Transverse colon (tissue), 4 donors: ENCODE measurements at regions not wholly inside any gene's neighbourhood (a gene's known extent, or its start where the extent isn't known, plus 50 kb on each side); places are given as distances from the start of the nearest gene placed in this dataset.

Experiments used
- DNase-seq: peaks from one replicate; pipeline ENCODE4 v3.0.0-alpha.2; 2019
- H3K27ac ChIP-seq, 4 donors: fragments of 200-600 bp; sonication (generic); 2 replicates each; pipeline ENCODE4 v1.5.1; 2016 to 2018; ENCODE audit warnings: inconsistent platforms in 4 of 4
- H3K27me3 ChIP-seq: fragments of 200-600 bp; sonication (generic); 2 replicates; pipeline ENCODE4 v1.5.1; 2017; ENCODE audit warnings: inconsistent platforms
- H3K36me3 ChIP-seq, 4 donors: fragments of 200-600 bp; sonication (generic); 2 replicates each; pipeline ENCODE4 v1.5.1; 2017 to 2019; ENCODE audit warnings: inconsistent platforms in 4 of 4
- H3K4me1 ChIP-seq, 4 donors: fragments of 200-600 bp; sonication (generic); 2 replicates each; pipeline ENCODE4 v1.5.1; 2017 to 2020; ENCODE audit warnings: inconsistent platforms in 4 of 4
- H3K4me3 ChIP-seq, 4 donors: fragments of 200-600 bp; sonication (generic); 1 replicate in 1 of 4; 2 replicates in 3 of 4; pipeline versions ENCODE4 v1.5.1 to v1.6.1; 2017 to 2019; ENCODE audit warnings: inconsistent platforms in 4 of 4
- H3K9me3 ChIP-seq, 2 donors: fragments of 200-600 bp; sonication (generic); 2 replicates each; pipeline ENCODE4 v1.5.1; 2017 to 2019; ENCODE audit warnings: inconsistent platforms in 2 of 2
- EP300 ChIP-seq: sonication (generic); formaldehyde crosslinking; IDR thresholded peaks from one replicate; pipeline ENCODE4 v1.6.1; 2017; ENCODE audit warnings: antibody characterized with exemption, low read depth
- POLR2A ChIP-seq: fragments of 450-650 bp; IDR thresholded peaks from one replicate; pipeline ENCODE4 v1.6.1; 2016; ENCODE audit warnings: antibody characterized with exemption, mild to moderate bottlenecking, moderate library complexity
- POLR2AphosphoS5 ChIP-seq, 3 donors: sonication (generic); formaldehyde crosslinking; IDR thresholded peaks; one replicate each; pipeline ENCODE4 v1.6.1; 2016; ENCODE audit warnings: antibody characterized with exemption in 3 of 3
- WGBS, 2 donors: methylation state at CpG; one replicate each; pipeline ENCODE4 v1.1.5; 2018; ENCODE audit warnings: low coverage in 1 of 2; 5-methylcytosine and 5-hydroxymethylcytosine counted together
- in situ Hi-C, 4 donors: fragments of 200-750 bp; cut with MboI; loops; one replicate each; pipeline versions ENCODE4 v1.15.0 to v1.15.1; 2017; ENCODE audit warnings: low sequenced_read_pairs in 3 of 4, low pct_ligation_motif_present in 1 of 4, low pct_unique_long_range_greater_than_20kb in 1 of 4
- intact Hi-C: fragments of 100-400 bp; cut with DNase I; formaldehyde crosslinking; loops from one replicate; pipeline ENCODE4 v1.15.1; 2023; ENCODE audit warnings: low total_unique reads
- TF ChIP-seq, protein P1 (sequence below), 5 experiments: fragments of 200-600 bp in 3 of 5; fragments of 450-650 bp in 2 of 5; sonication (generic) in 3 of 5; IDR thresholded peaks; 1 replicate in 2 of 5; 2 replicates in 3 of 5; pipeline ENCODE4 v1.5.1; 2016 to 2017; ENCODE audit warnings: antibody characterized with exemption in 5 of 5, inconsistent platforms in 3 of 5, mild to moderate bottlenecking in 2 of 5, moderate library complexity in 1 of 5

DNA sequence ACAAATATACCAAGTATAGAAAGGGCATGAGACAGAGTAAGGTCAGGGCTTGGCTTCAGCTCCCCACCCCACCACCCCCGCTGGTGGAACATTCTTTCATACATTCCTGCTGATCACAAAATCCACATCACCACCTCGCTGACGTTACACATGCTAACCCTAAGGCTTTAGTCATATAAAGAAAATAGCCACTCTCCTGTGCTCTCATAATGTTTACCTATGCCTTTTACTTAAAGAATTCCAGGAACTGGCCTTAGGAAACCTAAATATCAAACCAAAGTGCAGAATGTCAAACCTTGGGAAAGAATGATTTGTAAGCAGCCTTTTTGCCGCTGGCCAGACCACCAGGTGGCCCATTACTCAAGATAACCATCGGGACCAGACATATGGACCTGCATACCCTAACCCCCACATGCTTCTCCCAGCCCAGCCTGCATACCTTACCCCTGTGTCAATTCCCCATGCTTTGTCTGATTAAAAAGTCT, 136.3 kb upstream of the SLC39A10 start:
- H3K9me3 ChIP-seq, result no peaks in the 10 kb centered on the region
- no peak overlapping the region for H3K27ac ChIP-seq
- intact Hi-C loops (no loop called here), in situ Hi-C loops (no loop called here)
- no peaks in the 10 kb centered on the region for H3K36me3 ChIP-seq
- H3K27me3 ChIP-seq, result no peaks in the 10 kb centered on the region
- TF ChIP-seq POLR2A, result no peak
- no peak for TF ChIP-seq EP300
- TF ChIP-seq, protein P1, sequence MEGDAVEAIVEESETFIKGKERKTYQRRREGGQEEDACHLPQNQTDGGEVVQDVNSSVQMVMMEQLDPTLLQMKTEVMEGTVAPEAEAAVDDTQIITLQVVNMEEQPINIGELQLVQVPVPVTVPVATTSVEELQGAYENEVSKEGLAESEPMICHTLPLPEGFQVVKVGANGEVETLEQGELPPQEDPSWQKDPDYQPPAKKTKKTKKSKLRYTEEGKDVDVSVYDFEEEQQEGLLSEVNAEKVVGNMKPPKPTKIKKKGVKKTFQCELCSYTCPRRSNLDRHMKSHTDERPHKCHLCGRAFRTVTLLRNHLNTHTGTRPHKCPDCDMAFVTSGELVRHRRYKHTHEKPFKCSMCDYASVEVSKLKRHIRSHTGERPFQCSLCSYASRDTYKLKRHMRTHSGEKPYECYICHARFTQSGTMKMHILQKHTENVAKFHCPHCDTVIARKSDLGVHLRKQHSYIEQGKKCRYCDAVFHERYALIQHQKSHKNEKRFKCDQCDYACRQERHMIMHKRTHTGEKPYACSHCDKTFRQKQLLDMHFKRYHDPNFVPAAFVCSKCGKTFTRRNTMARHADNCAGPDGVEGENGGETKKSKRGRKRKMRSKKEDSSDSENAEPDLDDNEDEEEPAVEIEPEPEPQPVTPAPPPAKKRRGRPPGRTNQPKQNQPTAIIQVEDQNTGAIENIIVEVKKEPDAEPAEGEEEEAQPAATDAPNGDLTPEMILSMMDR (IDR thresholded peaks at IDR 0.05), result no peak
- TF ChIP-seq POLR2AphosphoS5 (IDR thresholded peaks at IDR 0.05), result no peak
- WGBS, 2 donors, result 78% methylated on average over 5 of the region's 5 CpGs; no CpG with 5 or more reads in 1 of the 2 donors
- DNase-seq, result no peak
- no peak overlapping the region for H3K4me3 ChIP-seq
- no peaks in the 10 kb centered on the region for H3K4me1 ChIP-seq

DNA sequence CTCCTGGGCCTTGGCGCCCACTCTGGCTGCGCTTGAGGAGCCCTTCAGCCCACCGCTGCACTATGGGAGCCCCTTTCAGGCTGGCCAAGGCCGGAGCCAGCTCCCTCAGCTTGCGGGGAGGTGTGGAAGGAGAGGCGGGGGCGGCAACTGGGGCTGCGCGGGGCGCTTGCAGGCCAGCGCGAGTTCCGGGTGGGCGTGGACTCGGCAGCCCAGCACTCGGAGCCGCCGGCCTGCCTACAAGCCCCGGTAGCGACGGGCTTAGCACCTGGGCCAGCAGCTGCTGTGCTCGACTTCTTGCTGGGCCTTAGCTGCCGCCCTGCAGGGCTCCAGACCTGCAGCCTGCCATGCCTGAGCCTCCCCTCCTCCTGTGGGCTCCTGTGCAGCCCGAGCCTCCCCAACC, 141.5 kb upstream of the SLC39A10 start:
- Histone ChIP-seq H3K4me3 (no peak overlapping the region), H3K27ac (no peak overlapping the region), H3K36me3 (no peaks in the 10 kb centered on the region), H3K9me3 (no peaks in the 10 kb centered on the region), H3K27me3 (no peaks in the 10 kb centered on the region), H3K4me1 (no peaks in the 10 kb centered on the region)
- no peak for DNase-seq
- no peak for TF ChIP-seq POLR2AphosphoS5 (IDR thresholded peaks at IDR 0.05)
- TF ChIP-seq, protein P1 (IDR thresholded peaks at IDR 0.05), result no peak
- TF ChIP-seq POLR2A, result no peak
- no peak for TF ChIP-seq EP300
- WGBS, 2 donors, result 95% methylated on average over 24 of the region's 24 CpGs; no CpG with 5 or more reads in 1 of the 2 donors
- in situ Hi-C loops, result no loop called here
- intact Hi-C loops, result no loop called here

DNA sequence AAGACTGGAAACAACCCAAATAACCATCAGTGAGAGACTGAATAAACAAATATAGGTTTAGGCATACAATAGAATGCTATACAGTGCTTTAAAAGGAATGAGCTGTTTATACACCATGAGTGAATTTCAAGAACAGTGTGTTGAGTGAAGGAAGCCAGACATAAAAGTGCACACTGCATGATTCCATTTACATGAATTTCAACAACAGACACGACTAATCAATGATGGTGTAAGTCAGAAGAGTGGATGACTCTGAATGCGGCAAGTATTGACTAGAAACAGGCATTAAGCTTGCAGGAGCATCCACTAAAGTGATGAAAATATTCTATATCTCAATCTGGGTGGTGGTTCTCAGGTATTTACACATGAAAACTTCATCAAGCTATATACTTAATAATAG, 142.7 kb upstream of the SLC39A10 start:
- Histone ChIP-seq H3K36me3 (no peaks in the 10 kb centered on the region), H3K4me3 (no peak overlapping the region), H3K27me3 (no peaks in the 10 kb centered on the region), H3K9me3 (no peaks in the 10 kb centered on the region), H3K4me1 (no peaks in the 10 kb centered on the region), H3K27ac (no peak overlapping the region)
- DNase-seq, result no peak
- in situ Hi-C loops (no loop called here), intact Hi-C loops (no loop called here)
- 91 to 94% methylated on average over 2 of the region's 2 CpGs for WGBS, 2 donors
- TF ChIP-seq, protein P1 (IDR thresholded peaks at IDR 0.05), result no peak
- TF ChIP-seq POLR2A (no peak), POLR2AphosphoS5 (IDR thresholded peaks at IDR 0.05) (no peak), EP300 (no peak)

DNA sequence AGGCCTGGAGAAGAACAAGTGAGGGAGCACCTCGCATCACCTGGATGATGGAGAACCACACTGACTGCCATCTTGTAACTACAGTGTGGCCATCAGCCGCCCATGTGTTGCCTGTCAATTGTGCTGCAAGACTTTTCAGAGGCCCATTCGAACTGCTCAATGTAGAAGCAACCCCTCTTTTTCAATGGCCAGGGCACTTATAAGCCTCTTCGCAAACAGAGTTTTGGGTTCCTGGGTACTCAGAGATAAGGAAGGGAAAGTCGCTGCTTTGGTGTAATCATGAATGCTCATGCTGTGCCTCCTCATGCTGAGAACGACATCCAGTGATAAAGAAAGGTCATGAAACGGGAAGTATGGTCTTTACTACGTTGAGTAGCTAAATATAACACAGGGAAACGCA, 143.9 kb upstream of the SLC39A10 start:
- TF ChIP-seq, protein P1 (IDR thresholded peaks at IDR 0.05), result no peak
- TF ChIP-seq POLR2AphosphoS5 (IDR thresholded peaks at IDR 0.05), result no peak
- no peak for TF ChIP-seq POLR2A
- TF ChIP-seq EP300, result no peak
- no peak for DNase-seq
- Histone ChIP-seq H3K27me3 (no peaks in the 10 kb centered on the region), H3K4me3 (no peak overlapping the region), H3K9me3 (no peaks in the 10 kb centered on the region), H3K4me1 (no peaks in the 10 kb centered on the region), H3K27ac (no peak overlapping the region), H3K36me3 (no peaks in the 10 kb centered on the region)
- intact Hi-C loops, result no loop called here
- WGBS, 2 donors, result 71 to 76% methylated on average over 8 to 9 of the region's 9 CpGs
- in situ Hi-C loops, result no loop called here
